ENCODE measurements at regions not wholly inside any gene's neighbourhood (a gene's known extent, or its start where the extent isn't known, plus 50 kb on each side); places are given as distances from the start of the nearest gene placed in this dataset.

DNA sequence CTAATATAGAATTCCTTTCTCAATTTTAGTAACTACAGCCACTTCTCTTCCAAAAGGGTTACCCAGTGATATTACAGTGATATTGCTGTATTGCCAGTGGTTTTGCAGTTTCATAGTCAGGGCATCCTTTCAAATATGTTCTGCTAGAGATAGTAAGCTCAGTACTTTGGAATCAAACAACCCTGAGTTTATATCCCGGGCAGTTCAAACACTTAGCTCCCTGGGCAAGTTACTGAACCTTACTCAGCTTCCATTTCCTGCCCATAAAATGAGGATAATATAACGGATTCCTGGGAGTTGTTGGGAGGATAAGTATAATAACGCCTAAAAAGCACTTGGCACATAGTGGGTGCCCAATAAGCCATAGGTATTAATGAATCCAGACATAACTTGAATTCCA lies 212.6 kb upstream of the PARD3B start:
- TF ChIP-seq, protein P1, sequence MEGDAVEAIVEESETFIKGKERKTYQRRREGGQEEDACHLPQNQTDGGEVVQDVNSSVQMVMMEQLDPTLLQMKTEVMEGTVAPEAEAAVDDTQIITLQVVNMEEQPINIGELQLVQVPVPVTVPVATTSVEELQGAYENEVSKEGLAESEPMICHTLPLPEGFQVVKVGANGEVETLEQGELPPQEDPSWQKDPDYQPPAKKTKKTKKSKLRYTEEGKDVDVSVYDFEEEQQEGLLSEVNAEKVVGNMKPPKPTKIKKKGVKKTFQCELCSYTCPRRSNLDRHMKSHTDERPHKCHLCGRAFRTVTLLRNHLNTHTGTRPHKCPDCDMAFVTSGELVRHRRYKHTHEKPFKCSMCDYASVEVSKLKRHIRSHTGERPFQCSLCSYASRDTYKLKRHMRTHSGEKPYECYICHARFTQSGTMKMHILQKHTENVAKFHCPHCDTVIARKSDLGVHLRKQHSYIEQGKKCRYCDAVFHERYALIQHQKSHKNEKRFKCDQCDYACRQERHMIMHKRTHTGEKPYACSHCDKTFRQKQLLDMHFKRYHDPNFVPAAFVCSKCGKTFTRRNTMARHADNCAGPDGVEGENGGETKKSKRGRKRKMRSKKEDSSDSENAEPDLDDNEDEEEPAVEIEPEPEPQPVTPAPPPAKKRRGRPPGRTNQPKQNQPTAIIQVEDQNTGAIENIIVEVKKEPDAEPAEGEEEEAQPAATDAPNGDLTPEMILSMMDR (IDR thresholded peaks at IDR 0.05; ENCODE audit: low read depth, low read length, poor library complexity, severe bottlenecking), result no peak
- TF ChIP-seq EZH2phosphoT487 (IDR thresholded peaks at IDR 0.05; ENCODE audit: borderline replicate concordance, low read length), result no peak

Data from DOHH2 (cell line).